HL-60 (cell line): ENCODE measurements at regions not wholly inside any gene's neighbourhood (a gene's known extent, or its start where the extent isn't known, plus 50 kb on each side); places are given as distances from the start of the nearest gene placed in this dataset.

ENCODE experiments used
- SPI1 ChIP-seq: IDR thresholded peaks from 2 replicates; pipeline ENCODE4 v1.6.1; 2012; ENCODE audit warnings: low read depth, mild to moderate bottlenecking, borderline replicate concordance
- TF ChIP-seq, protein P1 (sequence below): IDR thresholded peaks from one replicate; pipeline ENCODE4 v1.5.1; 2011; ENCODE audit warnings: low read length, control low read depth, inconsistent platforms; ENCODE audit not compliant: insufficient read depth

GRCh38 chr2:16329421-16329820 lies 336.2 kb downstream of the CYRIA start:
- TF ChIP-seq SPI1, result no peak
- TF ChIP-seq, protein P1, sequence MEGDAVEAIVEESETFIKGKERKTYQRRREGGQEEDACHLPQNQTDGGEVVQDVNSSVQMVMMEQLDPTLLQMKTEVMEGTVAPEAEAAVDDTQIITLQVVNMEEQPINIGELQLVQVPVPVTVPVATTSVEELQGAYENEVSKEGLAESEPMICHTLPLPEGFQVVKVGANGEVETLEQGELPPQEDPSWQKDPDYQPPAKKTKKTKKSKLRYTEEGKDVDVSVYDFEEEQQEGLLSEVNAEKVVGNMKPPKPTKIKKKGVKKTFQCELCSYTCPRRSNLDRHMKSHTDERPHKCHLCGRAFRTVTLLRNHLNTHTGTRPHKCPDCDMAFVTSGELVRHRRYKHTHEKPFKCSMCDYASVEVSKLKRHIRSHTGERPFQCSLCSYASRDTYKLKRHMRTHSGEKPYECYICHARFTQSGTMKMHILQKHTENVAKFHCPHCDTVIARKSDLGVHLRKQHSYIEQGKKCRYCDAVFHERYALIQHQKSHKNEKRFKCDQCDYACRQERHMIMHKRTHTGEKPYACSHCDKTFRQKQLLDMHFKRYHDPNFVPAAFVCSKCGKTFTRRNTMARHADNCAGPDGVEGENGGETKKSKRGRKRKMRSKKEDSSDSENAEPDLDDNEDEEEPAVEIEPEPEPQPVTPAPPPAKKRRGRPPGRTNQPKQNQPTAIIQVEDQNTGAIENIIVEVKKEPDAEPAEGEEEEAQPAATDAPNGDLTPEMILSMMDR, result no peak
